HEK293T (cell line): ENCODE measurements at regions not wholly inside any gene's neighbourhood (a gene's known extent, or its start where the extent isn't known, plus 50 kb on each side); places are given as distances from the start of the nearest gene placed in this dataset.

Experiments
- BHLHE40 ChIP-seq: fragments of 450-650 bp; IDR thresholded peaks from 2 replicates; pipeline ENCODE4 v1.6.1; 2016; ENCODE audit warnings: mild to moderate bottlenecking, moderate library complexity, borderline replicate concordance
- L3MBTL2 ChIP-seq: fragments of 450-650 bp; conservative IDR thresholded peaks from 2 replicates; pipeline ENCODE4 v1.6.1; 2016; ENCODE audit warnings: mild to moderate bottlenecking
- ZNF384 ChIP-seq: fragments of 450-650 bp; IDR thresholded peaks from 2 replicates; pipeline ENCODE4 v1.6.1; 2016

- TF ChIP-seq ZNF384 = no peak
- no peak for TF ChIP-seq BHLHE40
- no peak for TF ChIP-seq L3MBTL2
Measured at GRCh38 chr4:181777518-181777917, 465.7 kb upstream of the TENM3 start.
